HG02642 (cell line): ENCODE measurements at regions not wholly inside any gene's neighbourhood (a gene's known extent, or its start where the extent isn't known, plus 50 kb on each side); places are given as distances from the start of the nearest gene placed in this dataset.
A peak's percentile ranks its signal among the peaks of the same experiment; 100 is the strongest.

Source experiments
- ATAC-seq: cut with Tn5 transposase; IDR thresholded peaks from one replicate; pipeline ENCODE4 v1.9.1; 2021; ENCODE audit warnings: mild to moderate bottlenecking; ENCODE audit not compliant: unreplicated experiment, poor library complexity

- ATAC-seq, result no peak
Observed at GRCh38 chr9:91150273-91150997, 211.3 kb downstream of the AUH start.

GRCh38 chr9:91150998-91151717, 210.6 kb downstream of the AUH start:
- peak; percentile 76 for ATAC-seq

GRCh38 chr9:91151718-91152095, 210.0 kb downstream of the AUH start:
- no peak for ATAC-seq

- no peak for ATAC-seq
Observed at GRCh38 chr9:91154686-91155085, 207.0 kb downstream of the AUH start.

- ATAC-seq, result no peak
Observed at GRCh38 chr9:91155181-91155580, 206.5 kb downstream of the AUH start.

GRCh38 chr9:91155746-91156376, 205.9 kb downstream of the AUH start:
- ATAC-seq, result no peak

GRCh38 chr9:91156451-91157234, 205.1 kb downstream of the AUH start:
- no peak for ATAC-seq

- ATAC-seq, result no peak
Observed at GRCh38 chr9:91157883-91158282, 203.8 kb downstream of the AUH start.

- no peak for ATAC-seq
Observed at GRCh38 chr9:91158286-91158685, 203.4 kb downstream of the AUH start.

- ATAC-seq, result no peak
Observed at GRCh38 chr9:91158946-91159345, 202.8 kb downstream of the AUH start.

GRCh38 chr9:91159664-91160121, 202.0 kb downstream of the AUH start:
- ATAC-seq, result no peak

- no peak for ATAC-seq
Observed at GRCh38 chr9:91160181-91160580, 201.5 kb downstream of the AUH start.

- no peak for ATAC-seq
Observed at GRCh38 chr9:91160599-91161464, 200.9 kb downstream of the AUH start.

GRCh38 chr9:91161465-91162300, 200.0 kb downstream of the AUH start:
- no peak for ATAC-seq

- ATAC-seq, result no peak
Observed at GRCh38 chr9:91162311-91162710, 199.4 kb downstream of the AUH start.

- peak; percentile 73 for ATAC-seq
Observed at GRCh38 chr9:91162784-91163443, 198.8 kb downstream of the AUH start.

- no peak for ATAC-seq
Observed at GRCh38 chr9:91163444-91163772, 198.3 kb downstream of the AUH start.

- ATAC-seq, result peak; percentile 40
Observed at GRCh38 chr9:91163773-91164471, 197.8 kb downstream of the AUH start.
